GM21786 (cell line): ENCODE measurements at regions not wholly inside any gene's neighbourhood (a gene's known extent, or its start where the extent isn't known, plus 50 kb on each side); places are given as distances from the start of the nearest gene placed in this dataset.

Experiments
- ATAC-seq: cut with Tn5 transposase; IDR thresholded peaks from one replicate; pipeline ENCODE4 v1.9.1; 2021; ENCODE audit not compliant: unreplicated experiment

DNA sequence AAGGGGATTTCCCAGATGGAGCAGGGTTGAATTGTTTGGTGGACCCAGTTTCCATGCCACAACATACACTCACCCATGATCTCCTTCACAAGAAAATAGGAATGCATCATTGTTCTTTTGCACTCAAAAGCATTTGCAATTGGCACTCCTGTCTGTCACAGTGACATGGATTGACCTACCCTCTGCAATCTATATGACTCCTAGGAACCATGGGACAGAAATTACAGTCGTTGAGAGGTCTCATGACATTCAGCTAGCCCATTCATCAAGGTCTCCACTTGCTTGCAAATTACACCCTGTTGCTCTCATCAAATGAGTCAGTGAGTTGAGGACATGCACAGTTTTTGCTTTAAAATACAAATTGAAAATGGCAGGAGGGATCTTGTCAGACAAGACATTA, 448.5 kb downstream of the LPIN1 start:
- no peak for ATAC-seq

DNA sequence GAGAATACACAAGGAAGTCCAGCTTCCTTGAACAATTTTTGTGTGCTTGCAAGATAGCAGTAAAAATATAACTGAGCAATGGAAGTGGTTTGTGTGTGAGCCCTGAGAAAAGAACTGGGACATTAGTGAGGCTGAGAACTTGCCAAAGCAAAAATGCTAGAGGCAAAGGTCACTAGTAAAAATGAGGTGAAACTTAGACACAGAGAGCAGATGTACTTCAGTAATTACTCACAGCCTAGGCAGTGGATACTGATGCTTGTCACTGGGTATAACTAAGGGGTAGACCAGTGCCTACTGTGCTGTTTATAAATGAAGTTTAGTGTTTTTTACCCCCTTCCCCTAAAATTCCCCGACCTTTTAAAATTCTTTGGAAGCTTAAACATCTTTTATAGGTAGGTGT, 450.1 kb downstream of the LPIN1 start:
- ATAC-seq, result peak; percentile 87

DNA sequence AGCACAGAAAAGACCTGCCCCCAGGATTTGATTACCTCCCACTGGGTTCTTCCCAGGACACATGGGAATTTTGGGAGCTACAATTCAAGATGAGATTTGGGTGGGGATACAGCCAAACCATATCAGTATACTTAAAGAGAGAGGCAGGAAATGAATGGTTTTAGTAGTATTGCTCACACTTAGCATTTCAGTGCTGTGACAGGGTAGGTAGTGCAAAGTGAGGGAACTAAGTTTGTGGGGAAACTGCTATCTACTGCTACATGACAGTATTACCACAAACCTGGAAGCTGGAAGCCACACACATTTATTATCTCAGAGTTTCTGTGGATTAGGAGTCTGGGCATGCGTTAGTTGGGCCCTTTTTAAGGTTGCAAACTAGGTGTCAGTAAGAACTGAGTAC, 450.7 kb downstream of the LPIN1 start:
- ATAC-seq, result no peak

DNA sequence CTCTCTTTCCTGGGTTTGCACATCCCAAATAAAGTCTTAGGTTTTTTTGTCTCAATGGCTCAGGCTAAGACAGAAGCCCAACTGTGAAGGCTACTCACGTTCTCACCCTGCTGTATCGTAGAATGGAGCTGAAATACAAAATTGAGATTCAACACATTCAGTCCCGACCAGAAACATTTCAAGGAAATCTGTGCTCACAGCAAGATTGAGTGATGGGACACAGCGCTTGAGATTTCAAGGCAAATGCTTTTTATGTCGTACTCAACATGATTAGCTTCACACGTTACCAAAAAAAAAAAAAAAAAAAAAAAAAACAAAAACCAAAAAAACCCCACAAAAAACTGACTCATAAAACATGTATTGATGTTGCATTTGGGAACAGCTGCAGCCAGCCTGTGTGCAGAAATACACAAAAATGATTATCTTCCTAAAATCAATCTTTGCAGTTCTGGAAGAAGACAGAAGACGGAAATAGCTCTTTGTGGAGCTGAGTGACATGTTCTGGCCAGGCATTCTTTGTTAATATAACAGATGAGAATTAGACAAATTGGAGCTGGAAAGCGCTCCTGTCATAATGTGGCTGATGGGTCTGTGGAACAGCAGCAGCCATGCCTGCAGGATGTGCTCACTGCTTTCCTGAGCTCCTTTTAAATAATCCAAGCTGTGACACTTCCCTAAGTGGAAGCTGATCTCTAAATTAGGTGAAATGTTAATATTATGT, 453.2 kb downstream of the LPIN1 start:
- ATAC-seq, result no peak

DNA sequence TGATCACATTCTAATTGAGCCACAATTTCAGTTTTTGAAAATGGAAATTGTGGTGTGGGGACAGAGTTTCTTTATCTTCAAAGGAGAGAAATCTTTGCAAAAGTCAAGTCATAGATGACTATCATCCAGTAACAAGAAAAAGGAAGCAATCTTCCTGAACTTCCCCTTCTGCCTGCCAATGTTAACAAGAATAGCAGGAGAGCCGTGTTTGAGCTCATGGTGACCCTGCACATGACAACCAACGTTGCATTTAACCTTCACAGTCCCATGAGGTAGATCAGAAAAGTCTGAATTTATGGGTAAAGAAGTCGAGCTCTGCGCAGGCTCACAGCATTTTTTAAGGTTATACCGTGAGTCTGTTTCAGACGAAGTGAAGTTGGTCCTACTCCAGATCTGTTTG, 454.9 kb downstream of the LPIN1 start:
- ATAC-seq, result no peak

DNA sequence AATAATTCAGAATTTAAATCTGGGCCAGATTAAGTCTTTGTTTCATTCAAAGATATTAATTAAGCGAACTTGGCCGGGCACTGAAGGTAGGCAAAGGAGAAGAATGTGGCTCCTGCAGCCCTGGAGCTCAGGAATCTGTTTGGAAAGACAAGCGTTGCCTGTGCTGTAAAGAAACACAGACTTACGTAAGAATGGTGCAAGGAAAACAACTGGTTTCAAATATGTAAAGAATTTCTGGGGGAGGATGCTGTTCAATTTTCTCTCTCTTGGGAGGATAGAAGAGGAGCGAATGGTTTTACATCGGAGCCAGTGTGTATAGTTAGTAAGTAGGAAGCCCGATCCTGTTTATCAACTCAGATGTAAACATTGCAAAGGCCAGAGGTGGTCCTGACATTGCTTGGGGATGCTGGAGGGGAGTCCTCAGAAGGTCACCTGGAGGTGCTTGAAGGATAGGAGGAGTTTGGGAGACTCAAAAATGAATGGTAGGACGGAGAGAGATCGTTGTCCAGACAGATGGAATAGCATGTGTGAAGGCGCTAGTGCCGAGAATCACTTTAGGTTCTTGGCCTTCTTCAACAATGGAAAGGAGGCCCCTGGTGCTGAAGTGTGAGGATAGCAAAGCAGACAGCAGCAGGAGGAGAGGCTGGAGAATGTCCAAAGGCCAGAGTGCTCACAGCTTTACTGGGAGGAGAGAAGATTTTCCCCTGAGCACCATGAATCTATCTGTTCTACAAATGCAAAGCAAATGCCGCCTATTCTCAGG, 456.1 kb downstream of the LPIN1 start:
- ATAC-seq, result no peak

DNA sequence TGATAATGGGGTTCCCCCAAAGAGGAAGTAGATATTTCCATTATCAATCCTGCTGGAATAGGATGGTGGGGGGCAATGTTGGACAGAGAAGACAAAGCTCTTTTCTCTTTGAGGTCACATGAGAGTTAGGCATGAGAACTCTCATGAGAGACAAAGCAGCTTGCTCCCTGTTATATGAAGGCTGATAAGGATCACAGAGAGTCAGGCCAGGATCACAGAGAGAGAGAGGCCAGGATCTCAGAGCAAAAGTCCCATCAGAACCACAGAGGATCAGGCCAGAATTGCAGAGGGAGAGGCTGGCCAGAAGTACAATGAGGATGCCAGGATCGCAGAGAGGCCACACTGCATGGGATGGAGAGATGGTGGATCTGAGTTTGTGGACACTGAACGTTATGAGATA, 457.1 kb downstream of the LPIN1 start:
- no peak for ATAC-seq

DNA sequence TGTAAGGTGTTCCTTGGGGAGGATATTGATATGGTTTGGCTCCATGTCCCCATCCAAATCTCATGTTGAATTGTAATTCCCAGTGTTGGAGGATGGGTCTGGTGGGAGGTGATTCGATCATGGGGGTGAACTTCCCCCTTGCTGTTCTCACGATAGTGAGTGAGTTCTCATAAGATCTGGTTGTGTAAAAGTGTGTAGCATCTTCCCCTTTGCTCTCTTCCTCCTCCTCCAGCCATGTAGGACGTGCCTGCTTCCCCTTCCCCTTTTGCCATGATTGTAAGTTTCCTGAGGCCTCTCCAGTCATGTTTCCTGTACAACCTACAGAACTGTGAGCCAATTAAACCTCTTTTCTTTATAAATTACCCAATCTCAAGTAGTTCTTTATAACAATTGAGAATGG, 458.7 kb downstream of the LPIN1 start:
- no peak for ATAC-seq

DNA sequence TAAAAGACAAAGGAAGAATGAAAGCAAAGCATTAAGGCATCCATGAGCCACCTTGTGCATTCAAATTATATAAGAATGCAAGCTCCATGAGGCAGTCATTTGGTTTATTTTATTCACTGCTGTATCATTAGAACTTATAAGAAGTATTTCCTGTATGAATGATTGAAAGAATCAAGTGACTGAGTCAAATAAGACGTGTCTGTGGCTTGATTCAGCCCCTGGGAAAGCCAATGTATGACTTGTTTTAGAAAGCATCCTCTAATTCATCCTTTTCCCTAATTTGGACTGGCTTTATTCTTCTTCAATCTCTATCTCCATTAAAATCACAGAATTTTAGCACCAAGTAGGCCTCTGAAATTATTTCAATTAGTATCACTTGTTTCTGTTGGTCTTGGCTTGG, 461.1 kb downstream of the LPIN1 start:
- no peak for ATAC-seq

DNA sequence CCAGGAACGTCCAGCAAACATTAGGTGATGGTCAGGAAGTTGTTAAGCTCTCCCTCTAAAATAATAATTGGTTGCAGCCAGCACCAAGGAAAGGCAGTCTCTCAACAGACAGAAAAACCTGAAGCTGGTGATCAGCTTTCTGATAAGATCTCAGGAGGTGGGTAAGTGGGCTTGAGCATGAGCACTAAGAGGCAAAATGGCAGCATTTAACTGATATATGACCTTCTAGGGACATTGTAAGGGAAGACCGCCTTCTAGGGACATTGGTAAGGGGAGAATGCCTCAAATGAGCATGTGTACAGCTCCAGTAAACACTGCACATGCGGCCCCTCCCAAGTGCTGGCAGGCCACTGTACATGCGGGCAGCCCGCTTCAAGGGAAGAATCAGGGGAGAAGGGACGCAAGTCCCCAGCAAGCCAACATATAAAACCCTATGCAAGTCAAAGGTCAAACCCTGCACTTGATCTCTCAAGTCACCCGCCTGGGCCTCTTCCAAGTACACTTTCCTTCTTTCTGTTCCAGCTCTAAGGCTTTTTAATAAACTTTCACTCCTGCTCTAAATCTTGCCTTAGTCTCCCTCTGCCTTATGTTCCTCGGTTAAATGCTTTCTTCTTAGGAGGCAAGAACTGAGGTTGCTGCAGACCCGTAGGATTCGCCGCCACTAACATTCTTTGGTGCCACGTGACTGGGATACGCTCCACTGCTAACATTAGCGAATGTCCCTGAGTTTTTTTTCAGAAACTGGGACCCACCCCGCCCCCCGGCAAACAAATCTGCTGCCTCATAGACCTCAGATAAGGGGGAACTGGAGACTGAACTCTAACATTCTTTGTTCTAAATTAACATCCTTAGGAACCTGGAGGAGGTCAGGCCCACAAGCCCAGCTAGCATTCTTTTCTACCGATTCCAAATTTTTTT, 463.8 kb downstream of the LPIN1 start:
- ATAC-seq, result no peak

DNA sequence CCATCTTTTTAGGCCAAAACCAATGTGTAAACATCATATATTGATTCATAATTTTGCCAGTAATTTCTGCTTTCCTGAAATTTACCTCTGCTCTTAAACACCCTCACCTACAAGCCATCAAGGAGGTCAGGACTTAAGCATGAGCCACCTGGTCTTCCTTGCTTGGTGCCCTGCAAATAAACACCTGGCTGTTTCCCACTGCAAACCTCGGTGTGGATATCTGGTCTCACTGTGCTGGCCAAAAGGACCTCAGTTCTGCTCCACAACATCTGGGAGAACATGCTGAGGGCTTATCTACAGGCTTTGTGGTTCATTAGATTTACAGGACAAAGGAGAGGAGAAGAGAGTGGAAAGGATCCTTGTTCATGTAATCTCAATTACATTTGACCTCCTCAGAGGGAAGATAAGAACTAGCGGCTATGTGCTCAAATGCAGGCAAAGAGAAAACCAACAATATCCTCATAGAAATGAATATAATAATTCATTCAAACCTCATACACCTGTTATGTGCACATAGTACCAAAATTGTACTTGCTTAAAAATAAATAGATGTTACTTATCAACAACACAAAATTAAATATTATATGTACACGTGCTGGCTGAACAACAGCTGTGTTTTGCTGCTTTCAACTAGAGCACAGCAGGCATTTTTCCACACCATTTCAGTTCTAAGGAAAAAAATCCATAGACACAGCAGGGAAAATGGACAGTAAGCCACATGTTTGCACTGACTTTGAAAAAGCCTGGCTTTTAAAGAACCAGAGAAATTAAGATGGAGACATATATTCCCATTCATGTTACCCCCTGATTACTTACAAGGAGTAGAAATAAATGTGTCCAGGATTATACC, 465.1 kb downstream of the LPIN1 start:
- ATAC-seq, result no peak

DNA sequence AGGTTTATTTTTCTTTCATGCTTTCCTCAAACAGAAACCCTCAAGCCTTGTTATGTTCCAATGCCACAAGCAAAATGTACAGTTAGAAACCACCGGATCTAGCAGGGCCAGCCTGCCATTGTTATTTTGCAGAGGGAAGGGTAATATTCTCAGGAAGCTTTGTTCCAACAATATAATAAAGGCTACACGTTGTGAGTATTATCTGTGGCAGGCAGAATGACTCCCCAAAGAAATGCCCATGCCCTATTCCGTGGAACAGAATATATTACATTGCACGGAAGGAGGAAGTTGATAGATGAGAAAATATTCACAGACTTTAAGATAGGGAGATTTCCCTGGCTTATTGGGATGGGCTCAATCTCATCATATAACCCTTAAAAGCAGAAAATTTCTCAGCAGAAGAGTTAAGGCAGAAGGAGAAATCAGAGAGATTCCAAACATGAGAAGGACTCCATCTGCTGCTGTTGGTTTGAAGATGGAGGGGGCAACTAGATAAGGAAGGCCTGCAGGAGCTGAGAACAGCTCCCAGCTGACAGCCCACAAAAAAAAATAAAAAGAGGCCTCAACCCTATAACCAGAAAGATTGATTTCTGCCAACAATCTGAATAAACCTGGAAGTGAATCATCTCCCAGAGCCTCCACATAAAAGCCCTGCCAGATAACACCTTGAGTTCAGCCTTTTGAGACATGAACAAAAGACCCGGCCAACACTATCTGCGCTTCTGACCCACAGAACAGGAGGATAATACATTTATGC, 466.6 kb downstream of the LPIN1 start:
- ATAC-seq, result no peak

DNA sequence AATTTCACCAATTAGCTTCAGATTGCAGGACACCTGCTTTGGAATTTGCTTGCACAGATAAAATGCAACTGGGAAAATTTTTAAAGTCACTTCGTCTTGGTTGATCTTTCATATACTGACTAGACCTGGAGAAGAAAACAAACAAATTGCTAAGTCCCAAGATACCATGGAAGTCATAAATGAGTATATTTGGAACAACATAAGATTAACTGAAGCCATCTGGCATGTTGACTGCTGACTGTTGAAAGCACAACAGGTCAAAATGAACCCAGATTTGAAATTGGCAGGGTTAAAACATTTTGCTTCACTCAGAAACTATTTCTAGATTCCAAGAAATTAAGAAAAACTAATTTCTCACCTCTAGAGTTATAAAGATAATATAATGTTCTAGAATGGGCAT, 470.7 kb downstream of the LPIN1 start:
- ATAC-seq, result no peak

DNA sequence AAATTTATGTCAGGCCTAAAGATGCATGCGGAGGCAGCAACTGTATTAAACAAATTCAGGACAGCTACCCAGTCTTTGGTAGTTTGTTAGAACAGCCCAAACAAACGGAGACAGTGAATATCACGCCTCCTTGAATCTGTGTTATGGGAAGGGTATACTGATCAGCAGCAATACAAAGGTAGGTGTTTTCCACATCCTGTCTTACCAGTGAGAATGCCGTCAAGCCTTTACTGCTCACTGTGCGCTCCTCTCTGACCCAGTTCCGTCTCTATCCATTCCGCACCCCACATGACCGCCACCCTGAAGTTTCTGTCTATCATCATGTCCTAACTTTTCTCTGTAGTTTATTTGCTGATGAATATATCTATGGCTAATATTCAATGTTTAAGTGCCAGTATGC, 473.3 kb downstream of the LPIN1 start:
- ATAC-seq, result no peak

DNA sequence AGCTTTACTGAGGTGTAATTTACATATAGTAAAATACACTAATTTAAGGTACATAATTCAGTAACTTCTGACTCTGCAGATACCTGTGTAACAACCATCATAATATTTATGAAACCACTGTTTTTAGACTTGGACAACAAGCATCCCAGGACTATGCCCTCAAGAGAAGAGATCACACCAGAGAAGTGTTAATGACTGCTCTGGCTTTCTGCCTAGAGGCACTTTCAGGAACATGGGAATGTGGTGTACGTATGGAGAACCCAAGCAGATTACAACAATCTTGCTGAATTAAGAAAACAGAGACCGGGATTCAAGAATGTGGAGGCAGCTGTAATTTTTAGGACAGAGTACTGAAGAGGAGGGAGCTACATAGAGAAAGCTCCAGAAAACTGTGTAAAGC, 475.2 kb downstream of the LPIN1 start:
- ATAC-seq, result no peak

DNA sequence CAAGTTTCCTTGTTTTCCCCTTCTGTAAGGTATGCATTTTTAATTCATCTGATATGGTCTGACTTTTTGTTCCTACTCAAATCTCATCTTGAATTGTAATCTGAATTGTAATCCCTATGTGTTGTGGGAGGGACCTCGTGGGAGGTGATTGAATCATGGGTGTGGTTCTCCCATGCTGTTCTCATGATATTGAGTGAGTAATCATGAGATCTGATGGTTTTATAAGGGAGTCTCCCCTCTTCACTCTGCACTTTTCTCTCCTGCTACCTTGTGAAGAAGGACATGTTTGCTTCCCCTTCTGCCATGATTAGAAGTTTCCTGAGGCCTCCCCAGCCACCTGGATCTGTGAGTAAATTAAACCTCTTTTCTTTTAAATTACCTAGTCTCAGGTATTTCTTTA, 476.1 kb downstream of the LPIN1 start:
- no peak for ATAC-seq

DNA sequence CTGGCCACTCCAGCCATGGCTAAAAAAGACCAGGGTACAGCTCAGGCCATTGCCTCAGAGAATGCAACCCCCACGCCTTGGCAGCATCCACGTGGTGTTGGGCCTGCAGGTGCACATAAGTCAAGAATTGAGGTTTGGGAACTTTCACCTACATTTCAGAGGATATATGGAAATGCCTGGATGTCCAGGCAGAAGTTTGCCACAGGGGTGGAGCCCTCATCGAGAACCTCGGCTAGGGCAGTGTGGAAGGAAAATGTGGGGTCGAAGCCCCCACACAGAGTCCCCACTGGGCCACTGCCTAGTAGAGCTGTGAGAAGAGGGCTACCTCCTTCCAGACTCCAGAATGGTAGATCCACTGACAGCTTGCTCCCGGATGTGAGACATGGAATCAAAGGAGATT, 477.3 kb downstream of the LPIN1 start:
- no peak for ATAC-seq

DNA sequence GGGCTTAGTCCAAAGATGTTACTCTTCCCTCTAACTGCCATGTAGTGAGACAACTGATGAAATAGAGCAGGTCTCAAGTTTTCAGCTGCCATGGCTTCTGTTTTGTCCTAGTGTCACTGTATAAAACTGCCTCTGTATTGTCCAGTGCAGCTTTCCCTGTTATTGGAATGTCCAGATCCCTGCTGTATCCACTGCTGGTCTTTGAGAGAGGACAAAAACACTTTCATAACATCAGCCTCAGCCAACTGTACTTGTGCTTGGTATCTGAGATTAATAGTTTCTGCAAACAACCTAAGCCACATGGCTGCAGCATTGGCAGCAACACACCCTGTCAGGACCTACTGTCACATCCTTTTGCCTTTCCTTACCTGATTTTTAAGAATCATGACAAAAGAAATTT, 480.2 kb downstream of the LPIN1 start:
- no peak for ATAC-seq

DNA sequence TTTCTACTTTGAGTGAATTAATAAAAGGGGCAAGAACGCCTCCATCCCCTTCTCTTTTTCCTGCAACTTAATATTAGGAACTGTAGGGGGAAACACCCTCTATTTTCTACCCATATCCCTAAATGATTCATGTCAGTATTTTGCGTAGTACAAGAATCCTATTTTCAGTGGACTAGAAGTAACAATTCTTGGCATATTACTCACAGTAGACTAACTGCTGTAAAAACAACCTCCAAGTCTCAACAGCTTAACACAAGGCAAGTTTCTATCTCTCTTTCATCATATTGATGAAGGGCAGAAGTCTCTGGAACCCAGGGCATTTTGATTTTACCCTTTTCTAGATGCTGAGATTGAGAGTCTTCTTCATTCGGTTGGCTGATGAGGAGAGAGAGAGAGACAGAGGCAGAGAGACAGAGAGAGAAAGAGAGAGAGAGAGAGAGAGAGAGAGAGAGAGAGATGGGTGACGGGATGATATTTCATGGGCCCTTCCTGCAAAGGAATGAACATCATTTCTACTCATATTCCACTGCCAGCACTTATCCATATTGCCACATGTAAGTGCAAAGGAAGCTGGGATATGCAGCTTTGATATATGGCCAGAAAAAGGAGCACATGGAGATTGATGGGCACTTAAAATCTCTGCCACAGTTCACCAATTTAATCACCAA, 481.6 kb downstream of the LPIN1 start:
- no peak for ATAC-seq

DNA sequence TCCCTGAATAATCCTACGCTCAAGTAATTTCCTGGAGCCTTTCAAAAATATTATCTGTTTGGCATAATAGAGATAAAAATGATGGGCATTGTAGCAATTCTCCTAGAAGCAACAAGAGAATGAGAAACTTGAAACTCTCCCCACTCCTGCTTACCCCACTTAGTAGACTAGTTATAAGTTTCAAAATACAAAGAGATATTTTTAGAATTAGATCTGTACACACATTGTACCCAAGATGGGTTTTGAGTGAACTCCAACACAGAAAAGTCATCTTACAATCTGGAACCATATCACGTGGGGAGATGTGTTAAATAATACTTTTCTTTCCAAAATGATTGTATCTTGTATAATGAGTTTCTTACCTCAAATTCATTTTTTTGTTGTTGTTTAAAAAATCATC, 484.9 kb downstream of the LPIN1 start:
- ATAC-seq, result no peak
